HCT116 (cell line): ENCODE measurements at regions not wholly inside any gene's neighbourhood (a gene's known extent, or its start where the extent isn't known, plus 50 kb on each side); places are given as distances from the start of the nearest gene placed in this dataset.

Experiments used
- ATAC-seq: fragments of 200-7000 bp; cut with Tn5 transposase; 2 replicates; pipeline ENCODE4 v1.9.1; 2020; ENCODE audit warnings: mild to moderate bottlenecking, moderate library complexity
- BruUV-seq: library from RNA; stranded (reverse); fragments of 400-500 nt; replicated peaks from 2 replicates; lab custom pipeline; 2021; lab: Mats Ljungman, UMichigan
- CTCF ChIA-PET: fragments of 300-600 bp; sonication (Branson Sonifier 250); formaldehyde crosslinking; loops from one replicate; lab custom pipeline; 2021; ENCODE audit warnings: antibody characterized with exemption; lab: Charles Lee
- POLR2A ChIA-PET: fragments of 300-600, 350-600 bp; sonication (Branson Sonifier 250); formaldehyde crosslinking; loops from one replicate; lab custom pipeline; 2021; ENCODE audit warnings: antibody characterized with exemption; lab: Charles Lee
- RAD21 ChIA-PET, 2 experiments: fragments of 300-600 bp; sonication (Branson Sonifier 250); formaldehyde crosslinking; loops; one replicate each; lab custom pipeline; 2023; ENCODE audit warnings: low total read pairs in 2 of 2; ENCODE audit not compliant: uncharacterized antibody in 2 of 2, unreplicated experiment in 2 of 2, low non-redundant PET in 1 of 2; lab: Charles Lee
- DNase-seq: peaks from one replicate; pipeline ENCODE4 v3.0.0-alpha.2; 2010; ENCODE audit warnings: low read depth, low spot score
- H2AFZ ChIP-seq: fragments of 200-600 bp; shearing (Covaris generic), sonication (generic); 2 replicates; pipeline ENCODE4 v1.6.1; 2017; ENCODE audit warnings: low read depth, mixed run types, mixed read lengths, antibody characterized with exemption, low read length; ENCODE audit not compliant: poor library complexity, severe bottlenecking
- H3K27ac ChIP-seq: 2 replicates; pipeline ENCODE4 v1.5.1; 2012; ENCODE audit warnings: low read depth, low read length
- H3K27me3 ChIP-seq: fragments of 200-600 bp; sonication (generic); 2 replicates; pipeline ENCODE4 v1.6.1; 2016; ENCODE audit warnings: mixed run types, low read length, mixed read lengths; ENCODE audit not compliant: insufficient read depth
- H3K36me3 ChIP-seq, 2 experiments: fragments of 200-500 bp in 1 of 2; fragments of 200-600 bp in 1 of 2; sonication (Bioruptor generic) in 1 of 2; sonication (generic) in 1 of 2; 2 replicates each; pipeline versions ENCODE4 v1.5.1 to v1.6.1; 2014 to 2016; ENCODE audit warnings: low read length in 2 of 2, inconsistent platforms in 1 of 2, mixed read lengths in 1 of 2, mixed run types in 1 of 2; ENCODE audit not compliant: insufficient read depth in 2 of 2, control insufficient read depth in 1 of 2
- H3K4me1 ChIP-seq, 2 experiments: fragments of 200-600 bp in 1 of 2; sonication (generic) in 1 of 2; 2 replicates each; pipeline versions ENCODE4 v1.5.1 to v1.6.1; 2012 to 2017; ENCODE audit warnings: low read length in 2 of 2, inconsistent platforms in 1 of 2, mild to moderate bottlenecking in 1 of 2, mixed read lengths in 1 of 2, mixed run types in 1 of 2, moderate library complexity in 1 of 2; ENCODE audit not compliant: insufficient read depth in 2 of 2, control insufficient read depth in 1 of 2
- H3K4me2 ChIP-seq: fragments of 200-600 bp; sonication (generic); 2 replicates; pipeline ENCODE4 v1.6.1; 2017; ENCODE audit warnings: mixed run types, low read length, mixed read lengths
- H3K4me3 ChIP-seq, 2 experiments: fragments of 200-600 bp in 1 of 2; sonication (generic) in 1 of 2; replicated peaks in 1 of 2; 2 replicates each; pipeline ENCODE4 v1.5.1; 2011 to 2016; ENCODE audit warnings: low read length in 2 of 2, control low read depth in 1 of 2, low read depth in 1 of 2, mild to moderate bottlenecking in 1 of 2, mixed read lengths in 1 of 2, mixed run types in 1 of 2
- H3K79me2 ChIP-seq: fragments of 200-600 bp; sonication (generic); 2 replicates; pipeline ENCODE4 v1.6.1; 2017; ENCODE audit warnings: mild to moderate bottlenecking, mixed run types, low read length, moderate library complexity, mixed read lengths; ENCODE audit not compliant: insufficient read depth
- H3K9ac ChIP-seq: fragments of 200-600 bp; sonication (generic); 2 replicates; pipeline ENCODE4 v1.6.1; 2016; ENCODE audit warnings: low read length, mixed read lengths
- H3K9me2 ChIP-seq: fragments of 200-600 bp; sonication (generic), shearing (Covaris generic); 2 replicates; pipeline ENCODE4 v1.6.1; 2017; ENCODE audit warnings: mixed run types, mild to moderate bottlenecking, moderate library complexity; ENCODE audit not compliant: insufficient read depth
- H3K9me3 ChIP-seq, 2 experiments: fragments of 200-500 bp in 1 of 2; fragments of 200-600 bp in 1 of 2; sonication (Bioruptor generic) in 1 of 2; sonication (generic) in 1 of 2; 2 replicates each; pipeline ENCODE4 v1.6.1; 2014 to 2017; ENCODE audit warnings: low read length in 2 of 2, mixed read lengths in 2 of 2, inconsistent platforms in 1 of 2, low read depth in 1 of 2, mild to moderate bottlenecking in 1 of 2, mixed run types in 1 of 2, moderate library complexity in 1 of 2; ENCODE audit not compliant: control insufficient read depth in 1 of 2, insufficient read depth in 1 of 2
- H4K20me1 ChIP-seq: fragments of 200-600 bp; sonication (generic), shearing (Covaris generic); 2 replicates; pipeline ENCODE4 v1.6.1; 2017; ENCODE audit warnings: mixed run types, mild to moderate bottlenecking, moderate library complexity; ENCODE audit not compliant: insufficient read depth
- ATF3 ChIP-seq: IDR thresholded peaks from 2 replicates; pipeline ENCODE4 v1.6.1; 2012
- CEBPB ChIP-seq: IDR thresholded peaks from 2 replicates; pipeline ENCODE4 v1.6.1; 2012; ENCODE audit warnings: low read depth
- EZH2phosphoT487 ChIP-seq: fragments of 200-600 bp; IDR thresholded peaks from 2 replicates; pipeline ENCODE4 v1.6.1; 2018; ENCODE audit warnings: antibody characterized with exemption, borderline replicate concordance
- JUND ChIP-seq: IDR thresholded peaks from 2 replicates; pipeline ENCODE4 v1.6.1; 2012
- REST ChIP-seq: IDR thresholded peaks from 2 replicates; pipeline ENCODE4 v1.6.1; 2012; ENCODE audit warnings: low read depth
- SP1 ChIP-seq: IDR thresholded peaks from 2 replicates; pipeline ENCODE4 v1.6.1; 2012; ENCODE audit warnings: low read depth
- intact Hi-C: fragments of 100-400 bp; cut with micrococcal nuclease; formaldehyde crosslinking; loops from 2 replicates; pipeline ENCODE4 v1.10.0; 2022

DNA sequence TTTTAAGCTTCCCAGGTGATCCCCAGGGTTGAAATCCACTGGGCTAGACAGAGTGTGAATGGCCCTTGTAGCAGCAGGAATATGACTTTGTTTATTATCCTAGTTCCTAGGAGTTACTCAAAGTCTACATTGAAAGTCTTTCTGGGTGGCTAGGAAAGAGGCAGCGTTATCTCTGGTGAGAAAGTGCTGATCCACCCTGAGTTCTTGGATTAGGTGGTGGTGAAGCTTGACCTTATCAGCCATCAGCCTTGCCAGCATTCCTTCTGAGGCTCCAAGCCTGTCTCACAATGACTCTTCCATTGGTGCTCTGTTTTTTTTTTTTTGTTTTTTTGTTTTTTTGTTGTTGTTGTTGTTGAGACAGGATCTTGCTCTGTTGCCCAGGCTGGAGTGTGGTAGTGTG, 83.1 kb upstream of the CLCN4 start (continued):
- no peak for TF ChIP-seq JUND

GRCh38 chrX:10074241-10074941, 82.4 kb upstream of the CLCN4 start:
- H3K9me2 ChIP-seq: no peaks in the 10 kb centered on the region
- no peak overlapping the region for H3K4me3 ChIP-seq
- no peak overlapping the region for H3K4me2 ChIP-seq
- DNase-seq: no peak
- no peak overlapping the region for H3K27ac ChIP-seq
- no peaks in the 10 kb centered on the region for H3K9me3 ChIP-seq
- ChIA-PET CTCF (no interaction called here), POLR2A (no interaction called here), RAD21 (no interaction called here)
- no peak overlapping the region for H3K9ac ChIP-seq
- H3K36me3 ChIP-seq: no peaks in the 10 kb centered on the region
- intact Hi-C loops: no loop called here
- H3K4me1 ChIP-seq: no peaks in the 10 kb centered on the region
- no peak for ATAC-seq
- no peaks in the 10 kb centered on the region for H3K27me3 ChIP-seq
- no peaks in the 10 kb centered on the region for H3K79me2 ChIP-seq
- no peak for TF ChIP-seq EZH2phosphoT487
- TF ChIP-seq REST: no peak
- no peak for TF ChIP-seq CEBPB
- TF ChIP-seq SP1: no peak
- TF ChIP-seq ATF3: no peak
- no TSS peak for BruUV-seq
- H4K20me1 ChIP-seq: no peaks in the 10 kb centered on the region
- H2AFZ ChIP-seq: no peak overlapping the region
